GM21367 (cell line): ENCODE measurements at regions not wholly inside any gene's neighbourhood (a gene's known extent, or its start where the extent isn't known, plus 50 kb on each side); places are given as distances from the start of the nearest gene placed in this dataset.
"Not testable (repeated sequence)": the region's sequence is repeated elsewhere in the genome, so short reads cannot be mapped to it uniquely, and the experiment has no call there.

Experiments used
- ATAC-seq: cut with Tn5 transposase; IDR thresholded peaks from one replicate; pipeline ENCODE4 v1.9.1; 2021; ENCODE audit not compliant: unreplicated experiment

DNA sequence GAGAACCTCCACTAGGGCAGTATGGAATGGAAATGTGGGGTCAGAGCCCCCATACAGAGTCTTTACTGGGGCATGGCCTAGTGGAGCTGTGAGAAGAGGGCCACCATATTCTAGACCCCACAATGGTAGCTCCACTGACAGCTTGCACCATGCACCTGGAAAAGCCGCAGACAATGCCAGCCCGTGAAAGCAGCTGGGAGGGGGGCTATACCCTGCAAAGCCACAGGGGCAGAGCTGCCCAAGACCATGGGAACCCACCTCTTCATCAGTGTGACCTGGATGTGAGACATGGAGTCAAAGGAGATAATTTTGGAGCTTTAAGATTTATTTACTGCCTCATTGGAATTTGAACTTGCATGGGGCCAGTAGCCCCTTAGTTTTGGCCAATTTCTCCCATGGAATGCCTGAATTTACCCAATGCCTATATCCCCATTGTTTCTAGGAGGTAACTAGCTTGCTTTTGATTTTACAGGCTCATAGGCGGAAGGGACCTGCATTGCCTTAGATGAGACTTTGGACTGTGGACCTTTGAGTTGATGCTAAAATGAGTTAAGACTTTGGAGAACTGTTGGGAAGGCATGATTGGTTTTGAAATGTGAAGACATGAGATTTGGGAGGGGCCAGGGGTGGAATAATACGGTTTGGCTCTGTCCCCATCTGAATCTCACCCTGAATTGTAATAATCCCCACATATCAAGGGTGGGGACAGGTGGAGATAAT lies 89.4 kb upstream of the MAMLD1 start:
- not testable (repeated sequence) for ATAC-seq

GRCh38 chrX:150282953-150283352 lies 80.2 kb upstream of the MAMLD1 start:
- ATAC-seq: no peak

GRCh38 chrX:150291014-150291413 lies 72.1 kb upstream of the MAMLD1 start:
- no peak for ATAC-seq

DNA sequence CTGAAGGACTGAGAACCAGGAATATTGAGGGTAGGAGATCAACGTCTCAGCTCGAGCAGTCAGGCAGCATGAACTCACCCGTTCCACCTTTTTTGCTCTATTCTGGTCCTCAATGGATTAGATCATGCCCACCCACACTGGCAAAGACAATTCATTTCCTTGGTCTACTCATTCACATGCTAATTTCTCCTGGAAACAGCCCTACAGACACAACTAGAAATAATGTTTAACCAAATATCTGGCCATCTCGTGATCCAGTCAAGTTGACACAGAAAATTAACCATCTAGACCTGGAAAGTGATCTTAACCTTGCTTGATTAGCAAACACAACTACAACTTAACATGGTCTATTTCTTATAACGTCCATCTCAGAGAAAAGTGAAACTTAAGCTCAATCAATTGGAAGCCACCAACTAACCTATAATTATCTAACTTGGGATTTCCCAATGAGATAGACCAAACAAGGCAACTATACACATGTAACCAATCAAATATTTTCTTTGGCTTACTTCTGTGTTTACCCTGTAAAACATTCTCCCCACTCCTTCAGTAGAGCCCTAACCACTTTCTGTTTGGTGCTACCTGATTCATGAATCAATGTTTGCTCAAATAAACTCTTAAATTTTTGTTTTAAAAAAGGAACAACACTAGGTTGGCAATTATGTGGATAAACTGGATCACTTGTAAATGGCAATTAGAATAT lies 69.7 kb upstream of the MAMLD1 start:
- no peak for ATAC-seq

DNA sequence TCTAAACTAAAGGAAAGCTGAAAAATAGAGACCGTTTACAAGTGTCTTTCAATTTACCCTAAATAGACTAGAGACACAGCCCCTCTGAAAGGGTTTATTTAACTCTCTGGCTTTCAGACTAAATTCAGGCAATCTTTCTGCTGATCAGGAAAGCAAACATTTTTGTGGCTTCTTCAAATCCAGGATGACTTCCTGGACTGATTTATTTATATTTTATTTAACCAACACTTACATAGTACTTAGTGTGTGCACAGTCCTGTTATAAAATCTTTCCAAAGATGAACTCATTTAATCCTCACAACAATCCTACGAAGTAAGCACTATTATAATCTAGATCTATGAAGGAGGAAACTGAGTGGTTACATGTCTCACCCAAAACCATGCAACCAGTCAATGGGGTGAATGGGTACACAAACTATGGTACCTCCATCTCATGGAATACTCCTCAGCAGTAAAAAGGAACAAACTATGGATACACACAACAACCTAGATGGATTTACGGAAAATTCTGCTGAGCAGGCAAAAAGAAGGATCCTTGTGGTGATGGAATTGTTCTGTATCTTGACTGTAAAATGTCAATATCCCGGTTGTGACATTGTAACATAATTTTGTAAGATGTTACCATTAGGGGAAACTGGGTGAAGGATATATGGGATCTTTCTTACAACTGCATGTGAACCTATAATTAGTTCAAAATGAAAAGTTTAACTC lies 64.1 kb upstream of the MAMLD1 start:
- ATAC-seq: no peak

DNA sequence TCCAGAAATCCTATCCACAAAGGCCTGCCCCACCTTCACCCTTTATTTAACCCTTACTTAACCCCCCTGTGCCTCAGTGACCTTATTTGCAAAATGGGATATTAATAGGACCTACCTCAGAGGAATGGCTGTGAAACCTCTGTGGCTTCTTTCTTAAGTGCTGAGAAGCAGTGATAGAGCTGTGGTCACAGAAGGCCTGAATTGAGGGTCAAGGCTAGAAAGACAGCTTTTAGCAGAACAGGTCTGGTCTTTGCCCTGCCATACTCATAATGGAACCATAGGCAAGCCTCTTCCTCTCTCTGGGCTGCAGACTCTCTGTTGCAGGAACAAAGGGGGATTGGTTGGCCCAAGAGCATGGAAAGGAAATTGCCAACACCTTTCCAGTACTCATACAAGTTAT lies 63.5 kb upstream of the MAMLD1 start:
- ATAC-seq: no peak

- no peak for ATAC-seq
Observed at GRCh38 chrX:150303386-150304097, 59.6 kb upstream of the MAMLD1 start.

GRCh38 chrX:150306002-150306401 lies 57.1 kb upstream of the MAMLD1 start:
- ATAC-seq: no peak

GRCh38 chrX:150308041-150308440 lies 55.1 kb upstream of the MAMLD1 start:
- no peak for ATAC-seq

DNA sequence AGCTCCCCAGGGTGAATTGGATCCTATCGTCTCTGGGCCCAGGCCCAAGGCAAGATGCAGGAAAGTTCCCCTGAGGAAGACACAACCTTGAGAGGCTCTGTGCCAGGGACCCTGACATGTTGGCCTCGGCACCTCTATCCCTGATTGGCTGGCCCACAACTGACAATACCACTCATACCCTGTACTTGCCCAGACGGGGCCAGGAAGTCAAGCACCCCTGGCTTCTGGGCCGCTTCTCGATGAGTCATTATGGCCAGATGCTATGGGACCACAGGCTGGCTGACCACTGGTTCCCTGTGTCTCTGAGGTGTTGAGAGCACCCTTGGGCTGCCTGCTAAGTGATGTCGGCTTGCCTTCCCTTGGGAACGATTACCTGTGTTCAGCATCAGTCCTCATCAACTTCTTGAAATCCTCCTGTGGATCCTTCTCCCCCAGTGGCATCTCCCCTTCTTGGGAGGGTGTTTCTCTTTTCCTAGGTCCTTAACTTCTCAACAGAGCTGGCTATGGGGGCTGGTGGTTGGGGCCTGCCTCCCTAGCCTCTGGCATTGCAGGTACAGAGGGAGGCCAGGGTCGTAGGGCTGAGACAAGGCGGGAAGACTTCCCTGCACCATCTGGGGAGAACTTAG lies 54.5 kb upstream of the MAMLD1 start:
- no peak for ATAC-seq

DNA sequence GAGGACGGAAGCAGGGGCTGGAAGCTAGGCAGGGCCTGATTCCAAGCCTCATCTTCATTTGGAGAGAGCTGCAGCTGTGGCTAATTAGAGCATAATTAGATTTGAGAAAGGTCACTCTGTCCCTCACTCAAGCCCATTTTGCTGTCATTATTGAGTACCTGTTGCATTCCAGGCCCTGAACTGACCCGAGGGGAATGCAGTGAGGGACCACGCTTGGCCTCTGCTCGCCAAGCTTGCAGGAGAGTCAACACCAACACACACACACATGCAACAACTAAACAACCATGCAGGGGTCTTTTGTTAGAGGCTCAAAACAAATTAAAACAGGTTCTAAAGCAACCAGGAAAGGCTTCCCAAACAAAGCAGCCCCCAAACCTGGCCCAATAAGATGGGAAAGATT lies 52.7 kb upstream of the MAMLD1 start:
- ATAC-seq: no peak

DNA sequence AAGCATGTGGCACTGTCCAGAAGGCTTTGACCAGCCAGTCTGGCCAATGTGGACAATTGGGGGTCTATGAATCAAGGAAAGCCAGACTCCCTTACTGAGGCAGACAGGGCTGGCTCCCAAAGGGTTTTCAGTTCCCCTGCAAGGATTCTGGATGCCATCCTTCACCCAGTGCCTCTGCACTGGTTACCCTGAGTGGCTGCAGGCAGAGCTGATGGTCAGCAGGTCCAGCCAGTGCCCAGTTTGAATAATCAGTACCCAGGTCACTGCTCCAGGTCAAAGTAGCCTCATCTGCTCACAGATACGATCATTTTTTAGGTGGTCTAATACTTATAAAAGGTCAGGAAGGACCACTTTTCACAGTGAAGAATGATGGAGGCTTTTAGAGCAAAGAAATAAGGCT lies 52.2 kb upstream of the MAMLD1 start:
- no peak for ATAC-seq

DNA sequence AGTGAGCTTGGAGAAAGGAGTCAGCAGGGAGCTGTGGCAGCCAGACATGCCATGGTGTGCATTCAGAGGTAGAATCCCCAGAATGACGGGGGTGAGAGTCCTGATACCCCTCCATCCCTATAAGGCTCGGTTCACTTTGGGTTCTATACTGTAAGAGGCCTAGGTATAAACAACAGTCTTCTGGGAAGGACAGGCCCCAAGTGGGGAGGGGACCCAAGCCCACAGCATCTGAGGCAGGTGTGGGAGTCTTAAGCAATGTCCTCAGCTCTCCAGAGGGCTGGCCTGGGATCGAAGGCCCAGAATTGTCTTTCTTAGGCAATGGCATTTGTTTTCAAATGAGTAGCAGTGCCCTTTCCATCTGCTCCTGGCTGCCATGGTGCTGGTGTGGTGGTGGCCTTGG lies 50.2 kb upstream of the MAMLD1 start:
- no peak for ATAC-seq
